ENCODE measurements at regions not wholly inside any gene's neighbourhood (a gene's known extent, or its start where the extent isn't known, plus 50 kb on each side); places are given as distances from the start of the nearest gene placed in this dataset.

DNA sequence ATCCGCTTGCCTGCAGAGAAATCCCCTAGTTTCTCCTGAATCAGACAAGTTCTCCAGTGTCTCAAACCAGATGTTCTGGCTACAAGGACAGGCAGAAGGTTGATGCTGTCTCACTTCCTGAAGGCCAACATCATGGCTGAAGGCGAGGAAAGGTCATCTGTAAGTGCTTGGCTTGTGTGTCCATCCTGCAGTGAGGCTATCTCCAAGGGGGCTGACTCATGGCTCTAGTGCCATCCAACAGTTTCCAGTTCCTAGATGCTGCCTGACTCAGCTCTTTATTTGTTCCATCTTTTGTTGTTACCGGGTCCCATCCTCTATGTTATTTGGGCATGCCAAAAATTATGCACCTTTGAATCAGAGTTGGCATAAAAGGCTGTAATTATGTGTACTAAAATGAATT lies 232.1 kb upstream of the TBX3 start:
- no peak for DNase-seq

DNA sequence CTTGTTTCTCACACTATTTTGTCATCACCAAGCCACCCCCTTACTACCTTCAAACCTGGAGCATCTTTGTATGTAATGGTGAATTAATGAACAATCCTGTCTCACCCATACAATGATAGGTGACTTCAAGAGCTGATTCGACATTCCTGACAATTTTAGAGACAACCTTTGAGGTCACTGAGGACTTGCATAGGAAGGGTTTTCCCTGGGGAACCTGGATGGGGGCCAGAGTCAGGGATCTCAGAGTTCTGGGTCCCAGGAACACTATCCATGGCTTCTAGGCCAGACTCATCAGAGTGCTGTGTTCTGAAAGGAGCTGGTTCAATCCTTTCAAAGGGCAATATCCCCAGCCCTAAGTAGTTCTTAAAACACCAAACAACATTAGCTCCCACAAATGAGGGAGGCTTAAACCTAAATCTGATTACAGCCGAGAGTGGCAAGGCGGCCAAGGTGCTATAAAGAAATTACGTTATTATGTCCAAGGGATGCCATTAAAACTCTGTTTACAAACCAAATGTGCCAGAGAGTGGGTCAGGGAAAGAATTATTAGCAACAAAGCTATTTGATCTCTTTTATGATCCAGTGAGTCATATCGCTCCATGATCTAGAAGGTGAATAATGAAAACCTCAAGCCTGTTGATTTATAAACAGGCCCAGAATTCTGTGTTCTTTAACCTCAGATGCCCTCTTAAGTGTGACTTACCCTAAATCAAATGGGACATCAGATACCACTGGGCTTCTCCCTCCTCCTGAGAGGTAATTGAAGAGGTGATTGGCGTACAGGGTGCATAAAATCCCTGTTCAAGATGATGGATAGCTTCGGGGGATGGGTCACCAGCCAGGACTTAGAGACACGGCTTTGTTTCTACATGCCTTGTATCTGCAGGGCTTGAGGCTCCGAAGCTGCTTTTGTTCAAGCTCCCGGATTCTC lies 230.2 kb upstream of the TBX3 start:
- DNase-seq, result peak; percentile 67

DNA sequence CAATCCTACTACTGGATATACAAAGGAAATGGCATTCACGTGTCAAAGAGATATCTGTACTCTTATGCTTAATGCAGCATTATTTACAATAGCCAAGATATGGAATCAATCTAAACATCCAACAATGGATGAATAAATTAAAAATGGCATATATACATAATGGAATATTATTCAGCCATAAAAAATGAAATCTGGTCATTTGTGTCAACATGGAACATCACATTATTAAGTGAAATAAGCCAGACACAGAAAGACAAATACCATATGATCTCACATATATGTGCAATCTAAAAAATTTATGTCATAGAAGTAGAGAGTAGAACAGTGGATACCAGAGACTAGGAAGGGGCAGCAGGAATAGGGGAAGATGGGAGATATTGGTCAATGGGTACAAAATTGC lies 228.8 kb upstream of the TBX3 start:
- no peak for DNase-seq

DNA sequence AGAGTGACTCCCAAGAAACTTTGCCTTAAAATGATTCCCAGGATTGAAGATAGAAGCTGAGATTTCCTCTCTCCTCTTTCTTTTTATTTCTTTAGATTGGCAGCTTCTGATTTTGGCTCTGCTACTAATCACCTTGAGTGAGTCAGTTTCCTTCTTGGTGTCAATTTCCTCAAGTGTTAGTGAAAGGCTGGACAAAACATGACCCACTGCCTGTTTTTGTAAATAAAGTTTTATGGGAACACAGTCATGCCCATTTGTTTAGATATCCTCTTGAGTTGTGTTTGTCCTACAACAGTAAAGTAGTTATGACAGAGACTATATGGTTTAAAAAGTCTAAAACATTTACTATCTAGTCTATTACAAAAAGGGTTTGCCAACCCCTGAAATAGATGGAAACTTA lies 227.2 kb upstream of the TBX3 start:
- no peak for DNase-seq

DNA sequence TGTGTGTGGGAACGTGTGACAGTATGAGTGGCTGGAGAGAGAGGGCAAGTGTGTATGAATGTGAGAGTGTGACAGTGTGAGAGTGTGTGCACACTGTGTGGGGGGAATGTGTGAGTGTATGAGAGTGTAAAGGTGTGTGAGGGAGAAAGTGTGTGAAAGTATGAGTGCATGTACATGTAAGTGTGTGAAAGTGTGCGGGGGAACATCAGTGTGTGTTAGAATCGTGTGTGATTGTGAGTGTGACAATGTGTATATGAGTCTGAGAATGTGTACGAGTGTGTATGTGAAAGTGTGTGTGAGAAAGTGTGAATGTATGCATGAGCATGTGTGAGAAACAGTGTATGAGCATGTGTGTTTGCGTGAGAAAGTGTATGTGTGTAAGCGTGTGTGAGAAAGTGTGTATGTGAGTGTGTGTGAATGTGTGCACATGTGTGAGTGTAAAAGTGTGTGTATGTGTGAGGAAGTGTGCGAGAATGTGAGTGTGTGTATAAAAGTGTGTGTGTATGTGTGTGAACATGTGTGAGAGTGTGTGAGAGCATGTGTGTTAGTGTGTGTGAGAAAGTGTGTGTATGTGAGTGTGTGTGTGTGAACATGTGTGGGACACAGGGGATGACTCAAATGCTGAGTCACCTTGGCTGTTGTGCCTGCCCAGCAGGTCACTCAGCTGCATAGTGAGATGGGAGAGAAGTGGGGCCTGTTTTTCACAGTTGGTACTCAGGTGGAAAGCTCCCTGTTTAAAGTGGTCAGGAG lies 220.5 kb upstream of the TBX3 start:
- DNase-seq, result no peak

DNA sequence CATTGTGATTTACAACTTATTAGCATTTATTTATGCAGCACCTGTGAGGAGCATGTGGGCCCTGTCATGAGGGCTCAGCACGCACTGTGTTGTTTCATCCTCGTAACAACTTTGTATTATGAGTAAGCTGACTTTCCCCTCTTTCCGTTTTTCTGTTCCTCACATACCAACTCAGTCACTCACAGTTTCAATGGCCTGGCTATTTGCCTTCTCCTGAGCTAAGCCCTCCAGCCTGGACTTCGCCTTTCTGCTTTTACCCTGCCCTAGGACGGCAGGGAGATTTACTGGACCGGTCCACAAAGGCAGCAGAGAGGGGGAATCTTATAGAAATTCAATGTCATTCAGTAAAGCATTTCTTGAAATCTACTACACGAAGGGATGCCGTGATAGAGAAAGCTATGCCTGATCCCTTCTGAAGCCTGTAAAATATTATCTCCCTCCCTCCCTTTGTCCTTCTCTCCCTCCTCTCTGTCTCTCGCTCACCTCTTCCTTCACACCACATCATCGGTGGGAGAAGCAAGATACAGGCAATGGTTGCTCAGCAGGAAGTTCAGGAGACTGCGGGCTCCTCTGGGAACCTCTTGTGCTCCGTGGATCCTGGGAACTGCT lies 219.2 kb upstream of the TBX3 start:
- no peak for DNase-seq

DNA sequence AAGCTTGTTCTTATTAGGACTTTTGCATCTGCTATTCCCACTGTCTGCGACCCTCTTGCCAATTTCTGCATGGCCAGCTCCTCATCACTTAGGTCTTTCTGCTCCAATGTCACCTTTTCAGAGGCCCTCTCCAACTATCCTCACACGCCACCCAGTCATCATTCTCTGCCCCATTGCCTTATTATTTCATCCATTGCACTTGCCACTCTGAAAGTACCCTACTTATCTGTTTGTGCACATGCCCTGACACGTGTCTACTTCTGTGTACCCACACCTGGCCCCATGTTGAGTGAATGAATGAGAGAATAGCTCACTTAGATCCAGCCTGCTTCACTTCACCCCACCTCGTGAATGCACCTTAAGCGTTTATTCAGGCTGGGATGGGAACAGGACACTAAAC lies 218.7 kb upstream of the TBX3 start:
- DNase-seq, result peak; percentile 57

DNA sequence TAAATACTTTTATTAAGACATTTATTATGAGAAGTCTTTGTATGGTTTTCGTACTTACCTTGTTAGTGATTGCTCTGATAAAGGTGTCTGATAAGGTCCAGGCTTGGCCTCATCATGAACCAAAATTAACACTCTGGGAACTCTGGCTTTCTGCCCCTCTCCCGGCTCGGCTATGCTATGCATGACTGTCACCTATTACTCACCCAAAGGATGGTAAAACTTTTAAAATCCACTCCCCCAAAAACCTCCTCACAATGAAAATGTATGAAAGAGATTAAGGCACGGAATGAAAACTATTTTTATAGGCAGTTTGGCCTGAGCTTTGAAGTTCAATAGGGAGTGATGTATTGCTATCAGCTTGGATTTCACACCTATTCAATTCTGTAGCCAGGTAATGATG lies 217.3 kb upstream of the TBX3 start:
- DNase-seq, result no peak

DNA sequence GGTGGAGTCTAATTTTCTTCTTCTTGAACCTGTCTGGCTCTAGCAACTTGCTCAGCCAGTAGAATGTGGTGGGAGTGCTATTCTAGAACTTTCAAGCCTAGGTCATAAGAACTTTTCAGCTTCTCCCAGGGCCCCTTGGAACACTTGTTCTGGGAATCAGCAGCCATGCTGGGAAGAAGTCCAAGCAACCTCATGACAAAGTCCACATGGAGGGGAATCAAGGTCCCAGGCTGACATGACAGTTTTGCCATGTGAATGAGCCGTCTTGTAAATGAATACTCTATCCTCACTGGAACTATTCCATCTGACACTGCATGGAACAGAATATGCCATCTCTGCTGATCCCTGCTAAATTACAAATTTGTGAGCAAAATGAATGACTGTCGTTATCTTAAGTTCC lies 214.2 kb upstream of the TBX3 start:
- no peak for DNase-seq

DNA sequence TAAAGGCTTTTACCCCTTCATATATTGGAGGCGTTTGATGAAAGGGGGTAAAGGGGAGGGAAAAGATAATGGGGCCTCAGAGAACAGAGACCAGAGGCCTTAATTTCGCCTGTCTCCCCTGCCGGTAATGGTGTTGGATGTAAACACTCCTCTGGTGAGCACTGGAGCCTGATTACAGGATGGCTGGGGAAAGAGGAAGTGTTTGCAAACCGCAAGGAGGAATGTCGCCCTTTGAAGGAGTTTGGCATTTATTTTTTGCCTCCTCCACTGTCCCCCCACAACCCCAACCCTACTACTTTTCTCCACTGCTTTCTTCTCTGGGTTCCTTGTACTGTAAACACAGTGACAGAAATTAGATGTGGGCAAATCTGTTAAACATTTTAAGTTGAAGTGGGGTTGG lies 211.9 kb upstream of the TBX3 start:
- DNase-seq, result peak; percentile 14

DNA sequence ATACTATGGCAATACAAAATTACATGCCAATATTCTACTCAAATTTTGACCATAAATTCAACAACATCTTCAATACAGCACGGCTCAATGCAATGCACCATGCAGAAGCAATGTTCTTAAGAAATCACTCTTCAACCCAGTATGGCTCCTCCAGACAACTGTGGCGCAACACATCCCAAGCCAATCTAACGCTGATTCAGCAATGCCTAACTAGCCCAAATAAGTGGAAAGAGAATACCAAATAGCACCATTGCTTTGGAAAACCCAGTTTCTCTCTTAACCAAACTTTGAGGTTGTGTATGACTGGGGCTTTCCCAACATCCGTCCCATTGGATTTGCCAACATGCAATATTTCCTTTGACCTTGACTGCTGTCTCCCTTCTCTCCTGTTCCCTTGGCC lies 211.1 kb upstream of the TBX3 start:
- no peak for DNase-seq

DNA sequence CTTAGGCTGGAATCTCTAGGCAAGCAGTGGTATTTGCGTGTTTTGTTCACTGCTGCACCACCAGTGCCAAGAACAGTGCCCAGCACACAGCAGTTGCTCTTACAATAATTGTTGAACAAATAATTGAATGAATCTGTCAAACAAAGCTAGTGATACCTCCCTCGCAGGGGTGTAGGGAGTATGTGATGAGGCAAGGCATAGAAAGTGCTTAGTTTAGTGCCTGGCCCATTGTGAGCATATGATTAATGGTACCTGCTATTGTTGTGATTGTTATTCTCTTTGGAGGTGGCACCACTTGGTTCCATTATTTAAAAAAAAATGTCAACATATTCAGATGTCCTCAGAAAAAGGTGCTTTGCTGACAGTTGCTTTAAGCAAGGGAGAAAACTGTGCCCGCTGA lies 210.1 kb upstream of the TBX3 start:
- DNase-seq, result peak; percentile 95

DNA sequence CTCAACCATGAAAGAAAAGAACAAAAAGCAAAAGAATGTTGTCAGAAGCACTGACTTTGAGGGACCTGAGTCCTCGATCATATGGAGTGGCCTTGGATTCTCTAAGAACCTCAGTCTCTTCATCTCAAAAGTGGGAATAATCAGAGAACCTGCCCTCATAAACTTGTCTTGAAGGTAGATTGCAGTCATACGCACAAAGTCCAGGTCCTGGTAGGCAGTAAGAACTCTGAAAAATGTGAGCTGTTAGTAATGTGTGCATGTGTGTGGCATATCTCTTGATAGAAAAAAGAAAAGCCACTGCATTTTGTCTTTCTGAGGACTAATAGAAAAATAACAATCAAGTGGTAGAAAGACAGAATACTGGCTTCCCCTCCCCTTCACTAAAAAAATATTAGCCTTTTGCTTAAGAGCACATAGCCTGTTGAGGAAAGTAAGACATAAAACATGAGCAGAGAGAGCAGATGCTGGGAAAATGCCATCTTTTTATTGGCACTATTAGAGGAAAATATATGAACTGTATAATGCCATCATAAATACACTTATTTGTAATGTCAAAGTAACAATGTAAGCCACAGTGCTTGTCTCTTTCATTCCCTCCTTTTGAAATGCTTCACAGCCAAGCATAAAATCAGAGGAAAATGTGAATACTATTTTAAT lies 205.1 kb upstream of the TBX3 start:
- no peak for DNase-seq

DNA sequence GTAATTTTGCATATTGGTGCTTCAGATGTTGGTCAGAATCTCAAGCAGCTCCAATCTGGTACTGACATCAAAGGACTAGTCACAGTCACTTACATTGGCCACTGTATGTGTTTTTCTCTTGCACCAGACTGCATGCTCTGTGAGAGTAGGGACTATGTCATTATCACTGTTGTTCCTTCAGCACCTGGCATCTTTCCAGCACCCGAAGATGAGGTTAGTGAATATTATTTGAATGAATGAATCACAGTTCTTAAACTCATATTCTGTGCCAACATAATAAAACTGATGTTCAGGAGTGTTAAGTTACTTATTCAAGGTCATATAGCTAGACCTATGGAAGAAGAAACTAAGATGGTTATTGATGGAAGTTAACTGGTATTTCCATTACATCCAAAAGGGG lies 204.5 kb upstream of the TBX3 start:
- peak; percentile 71 for DNase-seq

DNA sequence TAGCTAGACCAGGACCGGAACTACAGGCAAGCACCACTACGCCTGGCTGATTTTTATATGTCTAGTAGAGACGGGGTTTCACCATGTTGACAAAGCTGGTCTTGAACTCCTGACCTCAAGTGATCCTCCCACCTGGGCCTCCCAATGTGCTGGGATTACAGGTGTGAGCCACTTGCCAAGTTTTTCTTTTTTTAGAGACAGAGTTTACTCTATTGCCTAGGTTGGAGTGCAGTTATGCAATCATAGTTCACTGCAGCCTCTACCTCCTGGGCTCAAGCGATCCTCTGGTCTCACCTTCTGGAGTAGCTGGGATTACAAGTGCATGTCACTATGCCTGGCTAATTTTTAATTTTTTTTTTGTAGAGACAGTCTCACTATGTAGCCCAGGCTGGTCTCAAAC lies 201.5 kb upstream of the TBX3 start:
- peak; percentile 14 for DNase-seq

DNA sequence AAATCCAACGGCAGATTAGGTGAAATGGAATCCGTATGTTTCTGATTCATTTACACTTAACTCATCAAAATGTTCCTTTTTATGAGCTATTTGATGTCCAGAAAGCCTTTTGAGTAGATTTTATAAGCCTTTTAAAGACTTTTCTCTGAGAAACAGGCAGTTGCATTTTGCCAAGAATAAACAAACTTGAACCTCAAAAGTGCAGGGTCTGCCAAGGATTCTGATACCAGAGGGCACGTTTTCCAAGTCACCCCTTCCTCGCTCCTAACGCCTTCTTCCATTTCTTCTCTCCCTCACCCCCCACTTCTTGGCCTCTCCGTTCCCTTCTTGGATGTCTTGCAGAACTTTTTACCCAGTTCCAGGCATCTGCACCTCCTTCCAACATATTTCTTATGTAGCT lies 200.6 kb upstream of the TBX3 start:
- no peak for DNase-seq

DNA sequence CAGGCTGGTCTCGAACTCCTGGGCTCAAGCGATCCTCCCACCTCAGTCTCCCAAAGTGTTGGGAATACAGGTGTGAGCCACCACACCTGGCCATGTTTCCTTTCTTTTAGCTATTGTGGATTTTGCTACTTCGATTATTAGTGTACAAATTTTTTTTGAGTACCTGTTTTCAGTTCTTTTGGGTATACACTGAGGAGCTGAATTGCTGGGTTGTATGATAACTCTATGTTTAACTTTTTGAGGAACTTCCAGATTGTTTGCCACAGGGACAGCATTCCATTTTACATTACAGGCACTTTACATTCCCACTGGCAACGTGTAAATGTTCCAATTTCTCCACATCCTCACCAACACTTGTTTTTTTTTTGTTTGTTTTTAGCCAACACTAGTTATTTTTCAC lies 198.1 kb upstream of the TBX3 start:
- no peak for DNase-seq

DNA sequence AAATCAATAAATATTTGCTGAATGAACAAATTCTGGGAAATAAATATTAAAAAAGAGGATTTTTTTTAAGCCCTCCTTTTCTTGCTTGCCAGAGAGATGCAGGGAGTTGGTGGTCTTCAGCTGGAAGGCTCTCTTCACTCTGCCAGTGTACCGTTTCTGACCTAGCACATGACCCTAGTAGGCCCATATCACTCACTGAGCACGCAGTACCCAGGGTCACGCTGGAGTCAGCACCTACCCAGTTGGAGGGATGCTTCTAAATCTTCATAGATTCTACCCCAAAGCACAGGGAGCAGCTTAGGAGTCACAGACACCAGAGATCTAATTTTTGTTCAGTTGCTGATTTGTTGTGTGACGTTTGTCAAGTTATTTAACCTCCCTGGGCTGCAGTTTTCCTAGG lies 195.4 kb upstream of the TBX3 start:
- DNase-seq, result no peak

DNA sequence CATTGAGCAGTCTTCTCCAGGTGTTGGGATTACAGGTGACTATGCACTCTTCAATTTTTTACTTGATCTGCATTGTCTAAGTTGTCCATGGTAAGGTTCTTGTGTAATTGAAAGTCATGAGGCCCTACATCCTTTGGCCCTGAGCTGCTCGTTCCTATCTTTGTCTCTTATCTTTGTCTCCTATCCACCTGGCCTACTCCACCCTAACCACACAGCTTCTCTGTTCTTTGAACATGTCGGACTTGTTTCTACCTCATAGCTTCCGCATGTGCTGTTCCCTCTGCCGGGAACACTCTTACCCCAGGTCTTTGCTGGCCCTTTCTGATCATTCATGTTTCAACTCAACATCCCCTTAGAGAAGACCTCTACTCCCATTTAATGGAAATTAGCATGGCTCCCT lies 194.8 kb upstream of the TBX3 start:
- no peak for DNase-seq

DNA sequence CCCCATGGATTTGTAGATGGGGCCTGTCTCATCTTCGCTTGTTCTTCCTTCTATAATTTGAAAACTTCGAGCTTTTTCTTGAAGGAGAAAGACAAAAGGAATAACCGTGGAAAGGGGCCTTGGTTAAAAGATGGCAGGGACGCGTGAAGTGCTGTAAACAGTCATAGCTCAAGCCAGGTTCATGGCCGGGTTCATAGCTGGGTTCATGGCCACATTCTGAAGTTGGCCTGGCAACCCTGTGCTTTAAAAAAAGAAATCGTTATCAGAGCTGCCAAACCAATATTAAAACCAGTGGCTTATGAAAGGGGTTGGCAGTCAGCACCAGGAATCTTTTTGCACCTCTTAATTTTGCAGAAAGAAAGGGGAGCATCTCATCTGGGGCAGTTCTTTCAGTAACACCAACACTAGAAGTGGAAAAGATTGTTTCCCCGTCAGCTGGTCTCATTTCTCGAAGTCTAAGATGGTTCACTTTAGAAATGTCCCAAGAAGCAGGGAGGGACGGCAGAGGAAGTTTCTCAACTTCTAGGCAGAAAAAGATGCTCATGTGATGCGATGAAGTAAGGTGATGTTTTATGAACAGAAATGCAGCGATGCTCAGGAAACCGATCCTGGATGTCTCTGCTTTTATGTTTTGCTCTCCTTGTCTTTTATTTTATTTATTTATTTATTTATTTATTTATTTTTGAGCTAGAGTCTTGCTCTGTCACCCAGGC lies 193.1 kb upstream of the TBX3 start:
- no peak for DNase-seq

DNA sequence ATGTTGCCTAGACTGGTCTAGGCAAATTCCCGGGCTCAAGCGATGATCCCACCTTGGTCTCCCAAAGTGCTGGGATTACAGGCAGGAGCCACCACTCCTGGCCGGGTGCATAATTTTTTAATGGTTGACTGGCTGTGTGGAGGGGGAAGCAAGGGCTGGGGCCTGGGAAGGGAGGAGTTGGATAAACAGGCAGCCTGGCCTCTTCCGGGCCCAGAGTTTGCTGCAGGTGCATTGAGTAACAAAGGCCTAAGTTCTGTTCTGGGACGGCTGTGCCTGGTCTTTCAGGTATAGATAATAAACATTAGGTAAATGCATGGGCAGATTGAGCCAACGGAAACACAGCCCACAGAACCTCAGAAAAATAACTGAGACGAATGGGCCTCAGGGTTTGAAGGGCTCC lies 191.3 kb upstream of the TBX3 start:
- DNase-seq, result no peak

DNA sequence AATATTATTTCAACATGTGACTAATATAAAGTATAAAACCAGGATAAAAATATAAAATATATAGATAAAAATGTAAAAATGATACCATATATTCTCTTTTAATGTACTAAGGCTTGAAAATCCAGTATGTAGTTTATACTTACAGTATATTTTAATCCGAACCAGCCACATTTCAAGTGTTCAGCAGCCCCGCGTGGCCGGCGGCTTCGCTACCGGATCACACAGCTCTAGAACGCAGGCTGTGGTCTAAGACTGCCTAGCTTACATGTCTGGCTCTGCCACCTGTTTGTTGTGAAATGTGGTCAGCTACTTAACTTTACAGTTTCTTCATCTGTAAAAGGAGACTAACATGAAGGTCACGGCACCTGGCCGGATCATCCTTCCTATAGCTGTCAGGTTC lies 189.7 kb upstream of the TBX3 start:
- DNase-seq, result no peak
